ENCODE measurements at regions not wholly inside any gene's neighbourhood (a gene's known extent, or its start where the extent isn't known, plus 50 kb on each side); places are given as distances from the start of the nearest gene placed in this dataset.
"Not testable (repeated sequence)": the region's sequence is repeated elsewhere in the genome, so short reads cannot be mapped to it uniquely, and the experiment has no call there.

- no peak for ATAC-seq (ENCODE audit: low read depth)
- no peak for DNase-seq (ENCODE audit: low spot score)
- H3K36me3 ChIP-seq (ENCODE audit: low read depth) = no peaks in the 10 kb centered on the region
- H3K27me3 ChIP-seq (ENCODE audit: insufficient read depth, poor library complexity, severe bottlenecking) = no peaks in the 10 kb centered on the region
- no peaks in the 10 kb centered on the region for H3K9me3 ChIP-seq (ENCODE audit: severe bottlenecking)
- H3K4me1 ChIP-seq (ENCODE audit: insufficient read depth, poor library complexity, severe bottlenecking) = no peaks in the 10 kb centered on the region
- H3K4me3 ChIP-seq (ENCODE audit: severe bottlenecking) = no peak overlapping the region
- no peak overlapping the region for H3K27ac ChIP-seq (ENCODE audit: poor library complexity, severe bottlenecking)
- TF ChIP-seq CTCF (IDR thresholded peaks at IDR 0.05; ENCODE audit: poor library complexity, severe bottlenecking) = no peak
These were observed 510.6 kb upstream of the ITGA1 start for GRCh38 chr5:52277101-52277500.

- DNase-seq (ENCODE audit: low spot score) = no peak
- ATAC-seq (ENCODE audit: low read depth) = no peak
- no peaks in the 10 kb centered on the region for H3K36me3 ChIP-seq (ENCODE audit: low read depth)
- H3K9me3 ChIP-seq (ENCODE audit: severe bottlenecking) = no peaks in the 10 kb centered on the region
- no peak for TF ChIP-seq CTCF (IDR thresholded peaks at IDR 0.05; ENCODE audit: poor library complexity, severe bottlenecking)
- no peaks in the 10 kb centered on the region for H3K4me1 ChIP-seq (ENCODE audit: insufficient read depth, poor library complexity, severe bottlenecking)
- H3K27ac ChIP-seq (ENCODE audit: poor library complexity, severe bottlenecking) = no peak overlapping the region
- H3K27me3 ChIP-seq (ENCODE audit: insufficient read depth, poor library complexity, severe bottlenecking) = no peaks in the 10 kb centered on the region
- no peak overlapping the region for H3K4me3 ChIP-seq (ENCODE audit: severe bottlenecking)
These were observed 505.1 kb upstream of the ITGA1 start for GRCh38 chr5:52282647-52283046.

- 0 out of 3 replicates have a peak, but pooled peaks have one; percentile 25 for ATAC-seq (ENCODE audit: low read depth)
- Histone ChIP-seq H3K4me3 (ENCODE audit: severe bottlenecking) (no peak overlapping the region), H3K27me3 (ENCODE audit: insufficient read depth, poor library complexity, severe bottlenecking) (no peaks in the 10 kb centered on the region), H3K9me3 (ENCODE audit: severe bottlenecking) (no peaks in the 10 kb centered on the region), H3K4me1 (ENCODE audit: insufficient read depth, poor library complexity, severe bottlenecking) (no peaks in the 10 kb centered on the region), H3K36me3 (ENCODE audit: low read depth) (no peaks in the 10 kb centered on the region), H3K27ac (ENCODE audit: poor library complexity, severe bottlenecking) (no peak overlapping the region)
- no peak for DNase-seq (ENCODE audit: low spot score)
- TF ChIP-seq CTCF (IDR thresholded peaks at IDR 0.05; ENCODE audit: poor library complexity, severe bottlenecking) = no peak
These were observed 504.5 kb upstream of the ITGA1 start for GRCh38 chr5:52283221-52283620.

- H3K9me3 ChIP-seq (ENCODE audit: severe bottlenecking) = no peaks in the 10 kb centered on the region
- DNase-seq (ENCODE audit: low spot score) = no peak
- H3K36me3 ChIP-seq (ENCODE audit: low read depth) = no peaks in the 10 kb centered on the region
- ATAC-seq (ENCODE audit: low read depth) = no peak
- H3K4me1 ChIP-seq (ENCODE audit: insufficient read depth, poor library complexity, severe bottlenecking) = no peaks in the 10 kb centered on the region
- no peak overlapping the region for H3K4me3 ChIP-seq (ENCODE audit: severe bottlenecking)
- peaks cover 11% of the 10 kb centered on the region for H3K27me3 ChIP-seq (ENCODE audit: insufficient read depth, poor library complexity, severe bottlenecking)
- H3K27ac ChIP-seq (ENCODE audit: poor library complexity, severe bottlenecking) = no peak overlapping the region
- no peak for TF ChIP-seq CTCF (IDR thresholded peaks at IDR 0.05; ENCODE audit: poor library complexity, severe bottlenecking)
These were observed 486.9 kb upstream of the ITGA1 start for GRCh38 chr5:52300703-52301372.

- not testable (repeated sequence) for ATAC-seq (ENCODE audit: low read depth); H3K4me1 ChIP-seq (ENCODE audit: insufficient read depth, poor library complexity, severe bottlenecking); H3K9me3 ChIP-seq (ENCODE audit: severe bottlenecking); H3K27ac ChIP-seq (ENCODE audit: poor library complexity, severe bottlenecking); H3K36me3 ChIP-seq (ENCODE audit: low read depth); DNase-seq (ENCODE audit: low spot score); H3K27me3 ChIP-seq (ENCODE audit: insufficient read depth, poor library complexity, severe bottlenecking); H3K4me3 ChIP-seq (ENCODE audit: severe bottlenecking)
These were observed 482.9 kb upstream of the ITGA1 start for GRCh38 chr5:52304816-52305215.

Data from RWPE2 (cell line).